ENCODE measurements at regions not wholly inside any gene's neighbourhood (a gene's known extent, or its start where the extent isn't known, plus 50 kb on each side); places are given as distances from the start of the nearest gene placed in this dataset.

DNA sequence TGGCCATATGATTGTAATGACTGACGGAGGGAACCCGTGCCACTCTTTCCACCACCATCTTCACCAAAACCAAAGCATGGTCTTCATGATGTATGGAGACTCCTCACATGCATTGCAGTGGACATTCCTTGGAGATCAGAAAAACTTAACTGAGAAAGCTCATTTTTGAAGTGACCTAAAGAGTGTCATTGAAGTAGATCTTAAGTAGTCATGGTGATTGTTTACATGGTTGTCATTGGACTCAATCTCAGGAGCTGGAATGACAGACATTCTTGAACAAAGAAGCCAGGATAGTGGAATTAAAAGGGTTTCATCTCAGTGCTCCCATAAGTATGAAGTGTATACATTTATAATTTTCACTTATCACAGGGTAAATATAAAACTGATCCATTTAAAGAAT is 236.7 kb upstream of the IPO5 start:
- no peak for TF ChIP-seq POLR2A (IDR thresholded peaks at IDR 0.05)
- no peak for TF ChIP-seq POLR2AphosphoS5 (IDR thresholded peaks at IDR 0.05; ENCODE audit: insufficient read depth in 1 of 2, low read depth in 1 of 2)
- TF ChIP-seq, protein P1, sequence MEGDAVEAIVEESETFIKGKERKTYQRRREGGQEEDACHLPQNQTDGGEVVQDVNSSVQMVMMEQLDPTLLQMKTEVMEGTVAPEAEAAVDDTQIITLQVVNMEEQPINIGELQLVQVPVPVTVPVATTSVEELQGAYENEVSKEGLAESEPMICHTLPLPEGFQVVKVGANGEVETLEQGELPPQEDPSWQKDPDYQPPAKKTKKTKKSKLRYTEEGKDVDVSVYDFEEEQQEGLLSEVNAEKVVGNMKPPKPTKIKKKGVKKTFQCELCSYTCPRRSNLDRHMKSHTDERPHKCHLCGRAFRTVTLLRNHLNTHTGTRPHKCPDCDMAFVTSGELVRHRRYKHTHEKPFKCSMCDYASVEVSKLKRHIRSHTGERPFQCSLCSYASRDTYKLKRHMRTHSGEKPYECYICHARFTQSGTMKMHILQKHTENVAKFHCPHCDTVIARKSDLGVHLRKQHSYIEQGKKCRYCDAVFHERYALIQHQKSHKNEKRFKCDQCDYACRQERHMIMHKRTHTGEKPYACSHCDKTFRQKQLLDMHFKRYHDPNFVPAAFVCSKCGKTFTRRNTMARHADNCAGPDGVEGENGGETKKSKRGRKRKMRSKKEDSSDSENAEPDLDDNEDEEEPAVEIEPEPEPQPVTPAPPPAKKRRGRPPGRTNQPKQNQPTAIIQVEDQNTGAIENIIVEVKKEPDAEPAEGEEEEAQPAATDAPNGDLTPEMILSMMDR (IDR thresholded peaks at IDR 0.05): no peak
- intact Hi-C loops (cut with DNase I): no loop called here
- Histone ChIP-seq H3K27ac (no peak overlapping the region), H3K27me3 (no peaks in the 10 kb centered on the region), H3K4me3 (no peak overlapping the region), H3K4me1 (no peaks in the 10 kb centered on the region), H3K36me3 (no peaks in the 10 kb centered on the region), H3K9me3 (no peaks in the 10 kb centered on the region)
- DNase-seq (ENCODE audit: extremely low spot score in 2 of 2): peak in 1 of 2 donors; percentile 27

DNA sequence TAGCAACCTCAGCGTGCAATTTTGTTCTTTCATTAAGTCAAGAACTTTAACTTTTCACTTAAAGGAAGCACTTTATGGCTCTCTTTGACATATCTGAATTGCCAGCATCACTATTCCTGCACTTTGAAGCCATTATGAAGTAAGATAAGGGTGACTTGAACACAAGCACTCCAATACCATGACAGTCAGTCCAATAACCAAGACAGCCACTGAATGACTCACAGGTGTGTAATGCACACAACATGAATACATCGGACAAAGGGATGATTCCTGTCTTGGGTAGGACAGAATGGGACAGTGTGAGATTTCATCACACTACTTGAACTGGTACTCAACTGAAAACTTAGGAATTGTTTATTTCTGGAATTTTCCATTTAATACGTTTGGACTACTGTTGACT is 233.7 kb upstream of the IPO5 start:
- no peak for TF ChIP-seq POLR2AphosphoS5 (IDR thresholded peaks at IDR 0.05; ENCODE audit: insufficient read depth in 1 of 2, low read depth in 1 of 2)
- TF ChIP-seq POLR2A (IDR thresholded peaks at IDR 0.05): no peak
- TF ChIP-seq, protein P1 (IDR thresholded peaks at IDR 0.05): no peak
- H3K27me3 ChIP-seq: no peaks in the 10 kb centered on the region
- H3K36me3 ChIP-seq: no peaks in the 10 kb centered on the region
- no peak overlapping the region for H3K4me3 ChIP-seq
- no peaks in the 10 kb centered on the region for H3K4me1 ChIP-seq
- intact Hi-C loops (cut with DNase I): no loop called here
- H3K27ac ChIP-seq: no peak overlapping the region
- DNase-seq (ENCODE audit: extremely low spot score in 2 of 2): no peak
- no peaks in the 10 kb centered on the region for H3K9me3 ChIP-seq

DNA sequence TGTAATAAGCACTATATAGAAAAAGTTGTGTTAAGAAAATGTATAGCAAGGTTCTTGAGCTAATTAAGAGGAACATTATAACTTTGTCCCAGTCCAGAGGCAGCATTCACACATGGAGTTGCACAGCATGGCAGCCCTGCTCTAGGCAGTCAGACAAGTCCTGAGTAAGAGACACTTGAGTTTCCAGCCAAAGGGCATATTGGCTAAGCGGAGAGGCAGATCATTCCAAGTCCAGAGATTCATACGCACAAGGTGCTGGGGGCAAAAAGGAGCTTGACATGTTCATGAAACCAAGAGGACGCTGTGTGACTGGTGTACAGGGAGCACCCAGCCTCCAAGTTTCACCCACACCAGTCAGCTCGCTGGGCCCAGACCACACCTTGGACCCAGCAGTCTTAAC is 232.6 kb upstream of the IPO5 start:
- Histone ChIP-seq H3K27ac (no peak overlapping the region), H3K4me3 (no peak overlapping the region), H3K4me1 (no peaks in the 10 kb centered on the region), H3K9me3 (no peaks in the 10 kb centered on the region), H3K36me3 (no peaks in the 10 kb centered on the region), H3K27me3 (no peaks in the 10 kb centered on the region)
- DNase-seq (ENCODE audit: extremely low spot score in 2 of 2): peak in 1 of 2 donors; percentile 75
- TF ChIP-seq POLR2AphosphoS5 (IDR thresholded peaks at IDR 0.05; ENCODE audit: insufficient read depth in 1 of 2, low read depth in 1 of 2) (no peak), POLR2A (IDR thresholded peaks at IDR 0.05) (no peak)
- TF ChIP-seq, protein P1 (IDR thresholded peaks at IDR 0.05): no peak
- intact Hi-C loops (cut with DNase I): no loop called here

DNA sequence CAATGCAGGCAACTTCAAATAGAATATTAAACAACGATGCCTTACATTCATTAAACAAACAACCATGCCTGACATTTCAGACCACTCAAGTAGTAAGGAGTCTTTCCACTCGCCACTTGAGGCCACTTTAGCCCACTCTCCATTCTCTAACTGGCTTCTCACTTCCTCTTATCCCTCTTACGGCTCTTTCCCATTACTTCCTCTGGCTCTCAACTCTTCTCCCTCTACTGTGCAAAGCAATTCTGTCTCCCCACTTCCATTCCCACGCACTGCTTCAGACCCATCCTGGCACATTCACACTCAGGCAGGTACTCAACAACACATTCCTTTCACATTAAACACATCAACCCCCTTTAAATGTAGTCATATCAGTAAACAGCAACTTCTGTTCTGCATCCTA is 229.8 kb upstream of the IPO5 start:
- Histone ChIP-seq H3K36me3 (no peaks in the 10 kb centered on the region), H3K4me3 (no peak overlapping the region), H3K27ac (no peak overlapping the region), H3K27me3 (no peaks in the 10 kb centered on the region), H3K9me3 (no peaks in the 10 kb centered on the region), H3K4me1 (no peaks in the 10 kb centered on the region)
- intact Hi-C loops (cut with DNase I): no loop called here
- TF ChIP-seq, protein P1 (IDR thresholded peaks at IDR 0.05): no peak
- TF ChIP-seq POLR2AphosphoS5 (IDR thresholded peaks at IDR 0.05; ENCODE audit: insufficient read depth in 1 of 2, low read depth in 1 of 2): no peak
- no peak for TF ChIP-seq POLR2A (IDR thresholded peaks at IDR 0.05)
- DNase-seq (ENCODE audit: extremely low spot score in 2 of 2): peak in 1 of 2 donors; percentile 42

DNA sequence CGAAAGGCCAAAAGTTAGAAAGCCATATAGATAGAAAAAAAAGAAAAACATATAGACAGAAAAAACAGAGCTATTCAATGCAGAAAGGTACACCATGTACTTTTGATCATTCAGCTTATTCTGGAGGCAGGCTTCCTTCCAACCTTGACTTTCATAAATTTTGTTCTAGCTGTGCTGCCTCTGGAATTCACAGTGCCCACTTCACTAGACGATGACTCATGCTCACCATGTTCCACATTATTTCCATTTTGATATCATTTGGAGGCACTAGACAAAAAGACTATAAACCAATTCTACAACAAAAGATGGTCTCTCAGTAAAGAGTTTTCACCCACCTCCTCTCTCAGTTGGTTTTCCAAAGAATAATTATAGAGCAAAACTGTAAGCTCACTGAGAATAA is 229.0 kb upstream of the IPO5 start:
- H3K4me3 ChIP-seq: no peak overlapping the region
- H3K9me3 ChIP-seq: no peaks in the 10 kb centered on the region
- H3K27ac ChIP-seq: no peak overlapping the region
- peak in 1 of 2 donors; percentile 10 for DNase-seq (ENCODE audit: extremely low spot score in 2 of 2)
- H3K36me3 ChIP-seq: no peaks in the 10 kb centered on the region
- H3K4me1 ChIP-seq: no peaks in the 10 kb centered on the region
- intact Hi-C loops (cut with DNase I): no loop called here
- H3K27me3 ChIP-seq: no peaks in the 10 kb centered on the region
- TF ChIP-seq POLR2A (IDR thresholded peaks at IDR 0.05) (no peak), POLR2AphosphoS5 (IDR thresholded peaks at IDR 0.05; ENCODE audit: insufficient read depth in 1 of 2, low read depth in 1 of 2) (no peak)
- TF ChIP-seq, protein P1 (IDR thresholded peaks at IDR 0.05): no peak

All from vagina (tissue), 2 donors.